DOHH2 (cell line): ENCODE measurements at regions not wholly inside any gene's neighbourhood (a gene's known extent, or its start where the extent isn't known, plus 50 kb on each side); places are given as distances from the start of the nearest gene placed in this dataset.

Experiments
- EZH2phosphoT487 ChIP-seq: fragments of 200-600 bp; sonication (generic); IDR thresholded peaks from 2 replicates; pipeline ENCODE4 v1.6.1; 2017; ENCODE audit warnings: borderline replicate concordance, mild to moderate bottlenecking, antibody characterized with exemption, low read length, moderate library complexity, mixed read lengths
- TF ChIP-seq, protein P1 (sequence below): fragments of 200-600 bp; sonication (generic); IDR thresholded peaks from one replicate; pipeline ENCODE4 v1.5.1; 2014; ENCODE audit warnings: antibody characterized with exemption, mild to moderate bottlenecking, low read depth, low read length; ENCODE audit not compliant: poor library complexity, severe bottlenecking

DNA sequence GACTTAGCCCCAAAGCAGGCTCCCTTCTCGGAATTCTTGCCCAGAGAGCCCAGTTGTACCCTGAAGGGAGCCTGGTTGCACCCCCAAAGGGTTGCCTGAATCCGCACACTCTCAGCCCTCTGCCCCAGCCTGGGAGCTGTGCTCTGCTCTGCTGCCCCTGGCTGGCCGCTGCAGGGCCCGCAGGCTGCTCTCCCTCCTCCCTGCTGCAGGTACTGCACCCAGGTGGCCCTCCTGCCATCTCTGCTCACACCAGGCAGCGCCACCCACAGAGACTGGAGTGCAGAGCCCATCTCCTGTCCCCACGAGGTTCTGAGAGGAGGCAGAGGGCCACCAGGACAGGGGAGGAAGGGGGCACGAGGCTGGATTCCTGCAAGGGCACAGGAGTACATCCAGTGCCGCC, 134.2 kb upstream of the NSMCE3 start:
- TF ChIP-seq, protein P1, sequence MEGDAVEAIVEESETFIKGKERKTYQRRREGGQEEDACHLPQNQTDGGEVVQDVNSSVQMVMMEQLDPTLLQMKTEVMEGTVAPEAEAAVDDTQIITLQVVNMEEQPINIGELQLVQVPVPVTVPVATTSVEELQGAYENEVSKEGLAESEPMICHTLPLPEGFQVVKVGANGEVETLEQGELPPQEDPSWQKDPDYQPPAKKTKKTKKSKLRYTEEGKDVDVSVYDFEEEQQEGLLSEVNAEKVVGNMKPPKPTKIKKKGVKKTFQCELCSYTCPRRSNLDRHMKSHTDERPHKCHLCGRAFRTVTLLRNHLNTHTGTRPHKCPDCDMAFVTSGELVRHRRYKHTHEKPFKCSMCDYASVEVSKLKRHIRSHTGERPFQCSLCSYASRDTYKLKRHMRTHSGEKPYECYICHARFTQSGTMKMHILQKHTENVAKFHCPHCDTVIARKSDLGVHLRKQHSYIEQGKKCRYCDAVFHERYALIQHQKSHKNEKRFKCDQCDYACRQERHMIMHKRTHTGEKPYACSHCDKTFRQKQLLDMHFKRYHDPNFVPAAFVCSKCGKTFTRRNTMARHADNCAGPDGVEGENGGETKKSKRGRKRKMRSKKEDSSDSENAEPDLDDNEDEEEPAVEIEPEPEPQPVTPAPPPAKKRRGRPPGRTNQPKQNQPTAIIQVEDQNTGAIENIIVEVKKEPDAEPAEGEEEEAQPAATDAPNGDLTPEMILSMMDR: no peak
- TF ChIP-seq EZH2phosphoT487: no peak
